Endothelial cell of umbilical vein (primary cell): ENCODE measurements at regions not wholly inside any gene's neighbourhood (a gene's known extent, or its start where the extent isn't known, plus 50 kb on each side); places are given as distances from the start of the nearest gene placed in this dataset.

Experiments
- BruUV-seq: library from RNA; stranded (reverse); fragments of 400-500 nt; replicated peaks from 2 replicates; lab custom pipeline; 2021; lab: Mats Ljungman, UMichigan
- CTCF ChIA-PET: fragments of 300-600, 350-600 bp; sonication (Branson Sonifier 250); formaldehyde crosslinking; loops from one replicate; lab custom pipeline; 2021; ENCODE audit warnings: antibody characterized with exemption, inconsistent platforms; lab: Charles Lee
- POLR2A ChIA-PET: fragments of 300-600, 350-600 bp; sonication (Branson Sonifier 250); formaldehyde crosslinking; loops from one replicate; lab custom pipeline; 2021; ENCODE audit warnings: antibody characterized with exemption, inconsistent platforms; lab: Charles Lee
- DNase-seq: peaks from one replicate; pipeline ENCODE4 v3.0.0-alpha.2; 2011; ENCODE audit warnings: low read depth, low spot score
- FAIRE-seq: peaks from 2 replicates; lab custom pipeline; 2011; peaks lifted over from hg19 to GRCh38; lab: Jason Lieb, UNC
- H2AFZ ChIP-seq: 2 replicates; pipeline ENCODE4 v1.6.0; 2012; ENCODE audit warnings: low read depth, low read length, control low read depth, inconsistent platforms
- H3K27ac ChIP-seq: 2 replicates; pipeline ENCODE4 v1.5.1; 2011; ENCODE audit warnings: low read depth, mild to moderate bottlenecking, control low read depth, low read length, moderate library complexity; ENCODE audit not compliant: insufficient read depth
- H3K27me3 ChIP-seq, 2 experiments: 2 replicates each; pipeline versions ENCODE4 v1.6.0 to v1.6.1; 2011; ENCODE audit warnings: low read length in 2 of 2, mixed read lengths in 1 of 2; ENCODE audit not compliant: control insufficient read depth in 2 of 2, insufficient read depth in 2 of 2
- H3K36me3 ChIP-seq, 2 experiments: 2 replicates in 1 of 2; 3 replicates in 1 of 2; pipeline ENCODE4 v1.5.1; 2011; ENCODE audit warnings: low read length in 2 of 2, mild to moderate bottlenecking in 1 of 2, moderate library complexity in 1 of 2; ENCODE audit not compliant: control insufficient read depth in 2 of 2, insufficient read depth in 2 of 2; ENCODE audit errors: extremely low read depth in 1 of 2
- H3K4me1 ChIP-seq: 3 replicates; pipeline ENCODE4 v1.5.1; 2011; ENCODE audit warnings: mild to moderate bottlenecking, low read length; ENCODE audit not compliant: control insufficient read depth, insufficient read depth; ENCODE audit errors: extremely low read depth
- H3K4me2 ChIP-seq: 2 replicates; pipeline ENCODE4 v1.6.1; 2011; ENCODE audit warnings: low read length, control low read depth, mixed read lengths; ENCODE audit not compliant: insufficient read depth
- H3K4me3 ChIP-seq, 3 experiments: fragments of 200-600 bp in 1 of 3; sonication (generic), shearing (Covaris generic) in 1 of 3; replicated peaks in 1 of 3; 2 replicates each; pipeline ENCODE4 v1.5.1; 2011 to 2016; ENCODE audit warnings: control low read depth in 3 of 3, low read length in 3 of 3, mild to moderate bottlenecking in 2 of 3, inconsistent platforms in 1 of 3, low read depth in 1 of 3, moderate library complexity in 1 of 3; ENCODE audit not compliant: insufficient read depth in 1 of 3
- H3K79me2 ChIP-seq: 2 replicates; pipeline ENCODE4 v1.6.0; 2012; ENCODE audit warnings: low read length, inconsistent platforms; ENCODE audit not compliant: control insufficient read depth, insufficient read depth
- H3K9ac ChIP-seq: replicated peaks from 2 replicates; pipeline ENCODE3; 2011; ENCODE audit warnings: low read length, control low read depth; ENCODE audit not compliant: insufficient read depth; ENCODE audit errors: extremely low read depth
- H3K9me1 ChIP-seq: replicated peaks from 3 replicates; pipeline ENCODE4 v1.6.0; 2011; ENCODE audit warnings: mild to moderate bottlenecking, low read length; ENCODE audit not compliant: control insufficient read depth, insufficient read depth; ENCODE audit errors: extremely low read depth
- H3K9me3 ChIP-seq: replicated peaks from 2 replicates; pipeline ENCODE4 v1.5.1; 2012; ENCODE audit warnings: low read length, inconsistent platforms; ENCODE audit not compliant: control insufficient read depth, insufficient read depth
- H4K20me1 ChIP-seq: replicated peaks from 2 replicates; pipeline ENCODE3; 2011; ENCODE audit warnings: mild to moderate bottlenecking, low read length; ENCODE audit not compliant: control insufficient read depth, insufficient read depth; ENCODE audit errors: extremely low read depth
- EZH2 ChIP-seq: IDR thresholded peaks from 2 replicates; pipeline ENCODE4 v1.6.1; 2012; ENCODE audit warnings: borderline replicate concordance, low read depth, mild to moderate bottlenecking, moderate library complexity, low read length, inconsistent platforms; ENCODE audit not compliant: severe bottlenecking
- GATA2 ChIP-seq: IDR thresholded peaks from 2 replicates; pipeline ENCODE4 v1.7.0; 2011; ENCODE audit warnings: low read depth, mild to moderate bottlenecking, moderate library complexity, mixed read lengths, low read length; ENCODE audit not compliant: insufficient read length, insufficient read depth
- MYC ChIP-seq: IDR thresholded peaks from one replicate; pipeline ENCODE4 v1.6.1; 2011; ENCODE audit warnings: mild to moderate bottlenecking, low read depth, low read length
- POLR2A ChIP-seq: IDR thresholded peaks from 2 replicates; pipeline ENCODE4 v1.6.1; 2012; ENCODE audit warnings: low read depth, mild to moderate bottlenecking, control low read depth, low read length
- POLR2AphosphoS5 ChIP-seq: IDR thresholded peaks from 2 replicates; pipeline ENCODE4 v1.6.1; 2012; ENCODE audit warnings: low read depth, mild to moderate bottlenecking, control low read depth, low read length, moderate library complexity; ENCODE audit not compliant: insufficient read depth
- dilution Hi-C: fragments of 300-500 bp; cut with MboI; formaldehyde crosslinking; loops from one replicate; pipeline ENCODE4 v1.15.0; 2019; ENCODE audit warnings: low sequenced_read_pairs; ENCODE audit not compliant: extremely low pct_ligation_motif_present
- intact Hi-C: fragments of 100-400 bp; cut with micrococcal nuclease; formaldehyde crosslinking; loops from one replicate; pipeline ENCODE4 v1.10.0; 2022
- TF ChIP-seq, protein P1 (sequence below), 2 donors: IDR thresholded peaks; 1 replicate in 1 of 2; 2 replicates in 1 of 2; pipeline ENCODE4 v1.5.1; 2011; ENCODE audit warnings: low read length in 2 of 2, mild to moderate bottlenecking in 2 of 2, moderate library complexity in 2 of 2, control low read depth in 1 of 2, inconsistent platforms in 1 of 2, low read depth in 1 of 2; ENCODE audit not compliant: insufficient read depth in 1 of 2; ENCODE audit errors: extremely low read depth in 1 of 2
- TF ChIP-seq, protein P2 (sequence below): IDR thresholded peaks from 2 replicates; pipeline ENCODE4 v1.6.1; 2011; ENCODE audit not compliant: insufficient read depth, insufficient read length

DNA sequence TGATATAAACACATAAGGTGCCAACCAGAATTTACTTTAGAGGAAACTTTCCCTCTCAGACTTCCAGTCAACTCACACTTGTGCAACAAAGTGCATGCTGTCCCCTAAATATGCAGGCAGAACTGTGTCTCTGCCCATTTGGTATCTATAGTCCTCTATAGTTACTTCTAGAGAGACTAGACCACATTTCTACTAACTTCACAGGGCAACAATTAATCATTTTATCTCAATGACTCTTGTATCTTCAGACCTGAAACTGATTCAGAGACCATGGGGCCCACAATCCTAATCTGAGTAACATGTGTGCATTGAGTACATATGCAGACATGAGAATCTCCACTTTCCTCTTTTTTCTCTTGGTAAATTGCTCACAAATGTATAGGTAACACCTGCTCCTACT is 158.1 kb downstream of the ZNF486 start:
- Histone ChIP-seq H4K20me1 (no peaks in the 10 kb centered on the region), H3K9ac (no peak overlapping the region), H3K27ac (no peak overlapping the region), H3K9me1 (no peaks in the 10 kb centered on the region), H3K79me2 (no peaks in the 10 kb centered on the region), H2AFZ (no peak overlapping the region), H3K36me3 (no peaks in the 10 kb centered on the region), H3K4me3 (no peak overlapping the region), H3K9me3 (peaks cover 2% of the 10 kb centered on the region), H3K4me2 (no peak overlapping the region), H3K4me1 (no peaks in the 10 kb centered on the region), H3K27me3 (no peaks in the 10 kb centered on the region)
- POLR2A ChIA-PET, result no interaction called here
- TF ChIP-seq EZH2, result no peak
- TF ChIP-seq, protein P1, sequence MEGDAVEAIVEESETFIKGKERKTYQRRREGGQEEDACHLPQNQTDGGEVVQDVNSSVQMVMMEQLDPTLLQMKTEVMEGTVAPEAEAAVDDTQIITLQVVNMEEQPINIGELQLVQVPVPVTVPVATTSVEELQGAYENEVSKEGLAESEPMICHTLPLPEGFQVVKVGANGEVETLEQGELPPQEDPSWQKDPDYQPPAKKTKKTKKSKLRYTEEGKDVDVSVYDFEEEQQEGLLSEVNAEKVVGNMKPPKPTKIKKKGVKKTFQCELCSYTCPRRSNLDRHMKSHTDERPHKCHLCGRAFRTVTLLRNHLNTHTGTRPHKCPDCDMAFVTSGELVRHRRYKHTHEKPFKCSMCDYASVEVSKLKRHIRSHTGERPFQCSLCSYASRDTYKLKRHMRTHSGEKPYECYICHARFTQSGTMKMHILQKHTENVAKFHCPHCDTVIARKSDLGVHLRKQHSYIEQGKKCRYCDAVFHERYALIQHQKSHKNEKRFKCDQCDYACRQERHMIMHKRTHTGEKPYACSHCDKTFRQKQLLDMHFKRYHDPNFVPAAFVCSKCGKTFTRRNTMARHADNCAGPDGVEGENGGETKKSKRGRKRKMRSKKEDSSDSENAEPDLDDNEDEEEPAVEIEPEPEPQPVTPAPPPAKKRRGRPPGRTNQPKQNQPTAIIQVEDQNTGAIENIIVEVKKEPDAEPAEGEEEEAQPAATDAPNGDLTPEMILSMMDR (IDR thresholded peaks at IDR 0.05; ENCODE audit: extremely low read depth in 1 of 2, insufficient read depth in 1 of 2, low read depth in 1 of 2, low read length in 2 of 2), result no peak
- TF ChIP-seq GATA2, result no peak
- TF ChIP-seq, protein P2, sequence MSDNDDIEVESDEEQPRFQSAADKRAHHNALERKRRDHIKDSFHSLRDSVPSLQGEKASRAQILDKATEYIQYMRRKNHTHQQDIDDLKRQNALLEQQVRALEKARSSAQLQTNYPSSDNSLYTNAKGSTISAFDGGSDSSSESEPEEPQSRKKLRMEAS, result no peak
- TF ChIP-seq POLR2A, result no peak
- TF ChIP-seq MYC, result no peak
- no peak for TF ChIP-seq POLR2AphosphoS5
- no peak for DNase-seq
- intact Hi-C loops (no loop called here), dilution Hi-C loops (no loop called here)
- no TSS peak for BruUV-seq
- FAIRE-seq, result no peak
- CTCF ChIA-PET, result no interaction called here
